ENCODE measurements at regions not wholly inside any gene's neighbourhood (a gene's known extent, or its start where the extent isn't known, plus 50 kb on each side); places are given as distances from the start of the nearest gene placed in this dataset.

DNA sequence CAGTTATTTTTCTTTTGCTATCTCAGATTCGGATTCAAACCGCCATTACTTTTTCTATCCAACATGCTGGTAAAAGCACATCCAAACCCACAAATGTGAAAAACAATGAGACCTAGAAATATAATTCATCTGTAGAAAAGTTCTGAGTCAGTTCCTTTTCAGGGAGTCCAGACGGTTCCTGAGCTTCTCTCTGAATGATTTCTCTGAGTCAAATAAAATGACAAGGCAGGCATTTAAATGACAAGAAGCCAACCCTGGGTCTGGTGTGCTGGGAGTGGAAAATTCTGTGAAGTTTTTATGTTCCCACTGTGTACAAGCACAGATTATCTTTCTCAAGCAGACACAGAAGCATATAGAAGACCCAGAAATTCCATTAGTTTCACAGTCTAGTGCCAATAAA, 96.3 kb upstream of the ANKRD1 start:
- H3K4me3 Mint-ChIP-seq = no peak overlapping the region
- peaks cover 4% of the 10 kb centered on the region for H3K4me1 Mint-ChIP-seq
- no peak overlapping the region for H3K27ac Mint-ChIP-seq
- peak; percentile 87 for ATAC-seq
- no peaks in the 10 kb centered on the region for H3K9me3 Mint-ChIP-seq
- H3K36me3 Mint-ChIP-seq = no peaks in the 10 kb centered on the region
- no peak for DNase-seq (ENCODE audit: low spot score in 2 of 2)

DNA sequence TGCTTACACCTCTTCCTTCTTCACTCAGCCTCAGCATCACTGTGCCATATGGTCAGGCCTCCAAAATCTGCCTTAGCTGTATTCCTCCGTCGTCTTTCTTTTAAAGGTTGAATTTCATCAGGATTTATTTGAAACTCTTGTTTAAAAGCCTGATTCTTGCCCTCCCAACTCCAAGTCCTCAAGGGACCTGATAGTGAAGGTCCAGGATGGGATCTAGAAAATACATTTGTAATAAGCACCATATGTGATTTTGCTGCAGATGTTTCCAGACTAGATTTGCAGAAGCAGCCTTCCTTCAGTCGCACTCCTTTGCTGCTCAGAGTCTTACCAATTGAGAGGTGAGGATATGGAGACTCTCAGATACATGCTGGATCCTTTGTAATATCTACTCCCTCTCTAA, 101.0 kb upstream of the ANKRD1 start:
- H3K4me1 Mint-ChIP-seq = no peaks in the 10 kb centered on the region
- no peak for DNase-seq (ENCODE audit: low spot score in 2 of 2)
- H3K36me3 Mint-ChIP-seq = no peaks in the 10 kb centered on the region
- ATAC-seq = no peak
- H3K4me3 Mint-ChIP-seq = no peak overlapping the region
- H3K27ac Mint-ChIP-seq = no peak overlapping the region
- H3K9me3 Mint-ChIP-seq = no peaks in the 10 kb centered on the region

DNA sequence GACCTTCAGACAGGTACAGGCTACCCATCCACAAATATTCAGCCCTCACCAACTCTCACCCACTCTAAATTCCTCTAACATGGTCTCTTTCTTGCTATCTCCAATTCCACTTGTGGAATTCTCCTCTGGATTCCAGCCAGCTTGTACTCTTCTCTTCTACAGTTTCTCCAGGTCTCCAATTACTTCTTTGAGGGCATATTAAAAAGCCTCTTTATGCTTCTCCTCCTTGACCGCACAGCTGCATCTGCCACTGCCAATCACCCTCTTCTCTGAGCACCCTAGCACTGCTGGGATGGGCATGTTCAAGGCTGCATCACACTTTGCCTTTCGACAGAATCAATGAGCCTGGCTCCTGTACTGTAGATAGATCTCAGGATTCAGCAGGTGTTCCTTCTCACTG, 101.5 kb upstream of the ANKRD1 start:
- H3K4me3 Mint-ChIP-seq = no peak overlapping the region
- DNase-seq (ENCODE audit: low spot score in 2 of 2) = no peak
- H3K9me3 Mint-ChIP-seq = no peaks in the 10 kb centered on the region
- ATAC-seq = no peak
- no peak overlapping the region for H3K27ac Mint-ChIP-seq
- H3K4me1 Mint-ChIP-seq = no peaks in the 10 kb centered on the region
- no peaks in the 10 kb centered on the region for H3K36me3 Mint-ChIP-seq

DNA sequence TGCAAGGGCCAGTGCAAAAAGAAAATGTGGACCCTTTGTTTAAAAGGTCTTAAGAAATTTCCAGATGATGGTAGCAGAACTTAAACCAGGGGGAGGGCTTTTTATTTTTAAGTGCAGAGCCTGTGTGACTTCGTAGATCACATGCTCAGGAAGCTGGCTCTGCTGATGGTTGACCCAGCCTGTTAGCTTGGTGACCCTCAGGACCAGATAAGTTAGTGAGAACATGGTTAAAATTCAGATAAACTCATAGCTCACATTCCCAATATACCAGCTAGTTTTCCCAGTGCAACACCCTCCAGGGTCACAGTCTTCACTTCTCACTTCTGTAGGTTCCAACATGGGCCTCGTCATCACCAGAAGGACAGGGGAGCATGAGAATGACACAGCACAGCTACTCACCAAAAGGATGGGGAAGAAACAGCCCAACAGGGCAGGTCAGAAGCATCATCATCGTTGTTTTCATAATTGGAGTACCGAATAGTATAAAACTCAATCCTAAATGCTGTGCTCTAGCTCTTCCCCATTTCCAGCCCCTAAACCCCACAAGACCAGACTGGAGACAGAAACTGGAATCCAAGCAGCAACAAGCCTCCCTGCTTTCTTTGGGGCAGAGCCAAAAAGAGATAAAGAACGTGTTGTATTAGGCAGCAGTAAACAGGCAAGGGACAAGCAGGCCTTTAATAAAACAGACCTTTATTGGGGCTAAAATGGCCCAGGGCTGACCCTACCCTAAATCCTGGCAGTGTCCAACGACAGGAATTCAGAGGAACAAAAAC, 102.2 kb upstream of the ANKRD1 start:
- Mint-ChIP-seq H3K4me1 (no peaks in the 10 kb centered on the region), H3K4me3 (no peak overlapping the region), H3K27ac (no peak overlapping the region), H3K36me3 (no peaks in the 10 kb centered on the region), H3K9me3 (no peaks in the 10 kb centered on the region)
- ATAC-seq (no peak), DNase-seq (ENCODE audit: low spot score in 2 of 2) (no peak)

DNA sequence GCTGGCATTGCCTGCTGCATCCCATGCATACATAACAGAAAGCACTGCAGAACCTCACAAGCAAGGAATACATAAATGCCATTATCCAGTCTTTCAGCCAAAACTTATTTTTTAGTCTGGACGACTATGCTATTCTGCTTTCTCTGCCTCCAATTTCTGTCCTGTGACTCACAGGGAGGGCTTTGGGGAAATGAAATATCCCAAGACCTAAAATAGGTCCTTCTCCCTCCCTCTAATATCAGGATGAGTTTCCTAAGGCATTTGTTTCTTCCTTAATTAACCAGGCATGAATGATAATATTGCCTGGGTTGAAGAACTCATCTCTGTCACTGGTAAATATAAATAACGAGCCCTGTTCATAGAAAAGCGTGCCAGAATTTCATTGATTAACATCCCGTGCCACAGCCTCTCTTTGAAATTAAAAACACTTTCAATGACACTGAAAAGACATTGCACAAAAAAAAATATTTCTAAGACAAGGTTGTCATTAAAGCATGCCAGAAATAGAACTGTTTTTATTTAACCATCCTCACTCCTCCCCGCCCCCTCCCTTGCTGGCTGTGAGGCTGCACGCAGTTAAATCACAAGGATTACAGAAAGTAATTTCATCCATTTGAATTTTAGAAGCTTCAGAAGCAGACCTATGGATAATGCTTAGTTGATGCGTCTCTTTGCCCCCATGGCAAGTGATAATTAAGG, 103.0 kb upstream of the ANKRD1 start:
- H3K36me3 Mint-ChIP-seq = no peaks in the 10 kb centered on the region
- ATAC-seq (no peak), DNase-seq (ENCODE audit: low spot score in 2 of 2) (no peak)
- no peak overlapping the region for H3K27ac Mint-ChIP-seq
- no peaks in the 10 kb centered on the region for H3K9me3 Mint-ChIP-seq
- H3K4me3 Mint-ChIP-seq = no peak overlapping the region
- H3K4me1 Mint-ChIP-seq = no peaks in the 10 kb centered on the region

DNA sequence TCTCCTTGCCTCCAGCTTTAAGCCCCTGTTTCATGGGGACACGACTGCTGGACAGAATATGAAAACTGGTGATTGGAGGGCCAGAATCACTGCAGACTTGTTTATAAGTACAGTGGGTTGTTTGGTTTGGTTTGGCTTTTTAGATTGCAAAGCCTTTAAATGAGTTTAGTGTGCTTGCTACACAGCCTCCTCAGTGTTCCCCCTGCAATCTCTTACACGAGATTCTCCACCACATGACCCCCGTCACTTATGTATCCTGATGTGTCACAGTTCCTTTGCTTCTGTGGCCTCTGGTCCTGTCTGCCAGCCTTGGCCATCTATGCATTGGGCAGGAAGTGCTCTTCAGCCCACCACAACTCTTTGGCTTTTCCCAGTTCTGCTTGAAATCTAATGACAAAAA, 103.7 kb upstream of the ANKRD1 start:
- DNase-seq (ENCODE audit: low spot score in 2 of 2) (no peak), ATAC-seq (no peak)
- Mint-ChIP-seq H3K4me1 (no peaks in the 10 kb centered on the region), H3K9me3 (no peaks in the 10 kb centered on the region), H3K36me3 (no peaks in the 10 kb centered on the region), H3K27ac (no peak overlapping the region), H3K4me3 (no peak overlapping the region)

DNA sequence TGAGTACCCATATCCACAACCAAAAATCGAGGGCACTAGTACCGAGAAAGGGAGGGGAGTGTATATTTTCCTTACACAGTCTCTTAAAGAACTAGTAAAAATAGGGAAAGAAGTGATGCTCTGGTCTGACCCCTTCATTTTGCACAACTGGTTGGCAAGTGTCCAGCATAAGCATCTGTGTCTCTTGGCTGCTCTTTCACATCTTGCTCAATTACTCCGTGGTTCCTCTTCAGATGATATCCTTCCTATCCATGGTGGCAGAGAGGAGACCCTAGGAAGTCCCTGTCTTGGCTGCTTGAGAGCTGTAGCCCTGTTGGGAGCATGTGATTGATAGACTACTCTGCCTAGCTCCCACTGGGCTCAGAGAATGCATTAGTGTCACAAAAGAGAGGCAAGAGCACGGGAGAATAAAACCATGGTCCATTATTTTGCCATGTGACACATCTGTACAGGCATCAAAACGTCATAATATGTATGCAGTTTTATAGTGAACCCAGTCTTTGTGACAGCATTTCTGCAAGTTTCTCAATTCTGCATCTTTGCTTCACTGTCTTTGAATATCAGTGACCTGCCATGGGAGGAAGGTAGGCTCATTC, 111.8 kb upstream of the ANKRD1 start:
- peak overlapping the region; percentile 71 for H3K27ac Mint-ChIP-seq
- peaks cover 17% of the 10 kb centered on the region for H3K4me1 Mint-ChIP-seq
- DNase-seq (ENCODE audit: low spot score in 2 of 2) = no peak
- peaks cover 3% of the 10 kb centered on the region for H3K9me3 Mint-ChIP-seq
- H3K36me3 Mint-ChIP-seq = no peaks in the 10 kb centered on the region
- ATAC-seq = no peak
- no peak overlapping the region for H3K4me3 Mint-ChIP-seq

DNA sequence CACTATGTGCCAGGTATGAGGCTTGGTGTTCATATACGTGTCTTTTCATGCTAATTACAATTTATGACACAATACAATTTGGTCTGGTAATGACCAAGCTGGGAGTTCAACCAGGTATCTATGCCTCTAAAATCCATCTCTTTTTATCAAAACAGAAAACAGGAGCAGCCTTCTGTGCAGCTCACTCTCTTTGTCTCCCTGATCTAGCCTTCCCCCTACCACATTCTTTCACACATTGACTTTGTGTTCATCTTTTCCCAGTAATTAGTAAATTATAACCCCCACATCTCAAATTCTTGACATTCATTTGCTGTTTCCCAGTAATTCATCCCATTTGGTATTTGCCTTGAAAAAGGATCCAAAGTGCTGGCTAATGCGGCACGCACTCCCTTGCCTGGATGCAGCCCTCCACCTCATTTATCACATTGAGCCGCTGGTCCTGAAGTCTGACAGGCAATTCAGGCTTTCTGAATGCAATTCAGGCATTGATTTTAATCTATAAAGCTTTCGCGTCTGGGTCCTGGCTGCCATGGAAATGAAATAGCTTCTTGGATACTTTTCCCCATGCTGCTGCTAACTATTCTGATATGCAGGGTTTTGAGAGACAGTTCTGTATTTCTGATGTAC, 112.5 kb upstream of the ANKRD1 start:
- Mint-ChIP-seq H3K36me3 (no peaks in the 10 kb centered on the region), H3K4me1 (peaks cover 17% of the 10 kb centered on the region), H3K4me3 (no peak overlapping the region), H3K9me3 (peaks cover 3% of the 10 kb centered on the region), H3K27ac (peak overlapping the region; percentile 71)
- no peak for DNase-seq (ENCODE audit: low spot score in 2 of 2)
- no peak for ATAC-seq

DNA sequence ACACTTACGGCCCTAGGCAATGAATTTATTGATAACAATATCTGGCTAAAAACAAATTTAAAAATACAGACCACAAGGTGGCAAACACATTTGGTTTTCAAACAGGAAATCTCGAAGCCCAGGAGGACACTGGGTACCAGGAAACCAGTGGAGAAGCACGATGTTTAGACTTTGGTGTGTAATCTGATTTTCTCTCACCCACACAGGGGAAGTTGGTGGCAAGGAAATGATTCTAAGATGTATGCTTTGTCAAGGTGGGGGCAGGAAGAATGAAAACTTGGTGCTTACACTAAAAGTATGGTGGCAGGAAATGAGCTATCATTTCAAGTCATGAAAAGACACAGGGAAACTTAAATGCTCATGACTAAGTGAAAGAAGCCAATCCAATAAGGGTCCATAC, 113.2 kb upstream of the ANKRD1 start:
- no peak for DNase-seq (ENCODE audit: low spot score in 2 of 2)

DNA sequence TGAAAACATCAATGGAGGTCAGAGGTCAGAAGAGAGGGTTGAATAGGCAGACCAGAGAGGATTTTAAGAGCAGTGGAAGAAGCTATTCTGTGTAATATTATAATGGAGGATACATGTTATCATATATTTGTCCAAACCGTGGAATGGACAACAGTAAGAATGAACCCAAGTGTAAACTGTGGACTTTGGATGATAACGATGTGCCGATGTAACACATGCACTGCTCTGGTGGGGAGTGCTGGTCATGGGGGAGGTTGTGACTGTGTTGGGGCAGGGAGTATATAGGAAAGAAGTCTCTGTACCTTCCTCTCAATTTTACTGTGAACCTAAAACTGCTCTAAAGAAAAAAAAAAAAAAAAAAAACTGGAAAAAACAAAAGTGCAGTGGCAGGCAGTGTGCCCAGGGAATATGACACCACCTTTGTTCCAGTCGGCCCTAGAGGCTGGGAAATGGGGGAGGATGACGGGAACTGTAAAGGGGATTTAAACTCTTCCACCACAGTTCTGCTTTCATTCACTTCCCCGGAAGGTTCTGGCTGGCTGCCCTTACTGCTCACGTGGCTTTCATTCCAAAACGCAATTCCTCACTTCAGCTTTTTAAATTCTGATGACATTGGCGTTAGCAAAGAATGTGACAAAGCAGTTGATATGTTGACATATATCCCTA, 113.7 kb upstream of the ANKRD1 start:
- Mint-ChIP-seq H3K27ac (peak overlapping the region; percentile 71), H3K36me3 (no peaks in the 10 kb centered on the region), H3K9me3 (peaks cover 3% of the 10 kb centered on the region), H3K4me3 (peak overlapping the region; percentile 5), H3K4me1 (peaks cover 17% of the 10 kb centered on the region)
- DNase-seq (ENCODE audit: low spot score in 2 of 2) (no peak), ATAC-seq (no peak)

More for the DNA sequence above, 113.2 kb upstream of the ANKRD1 start:
- H3K4me3 Mint-ChIP-seq = peak overlapping the region; percentile 5
- peak; percentile 93 for ATAC-seq
- peak overlapping the region; percentile 71 for H3K27ac Mint-ChIP-seq
- peaks cover 17% of the 10 kb centered on the region for H3K4me1 Mint-ChIP-seq
- peaks cover 3% of the 10 kb centered on the region for H3K9me3 Mint-ChIP-seq
- H3K36me3 Mint-ChIP-seq = no peaks in the 10 kb centered on the region

DNA sequence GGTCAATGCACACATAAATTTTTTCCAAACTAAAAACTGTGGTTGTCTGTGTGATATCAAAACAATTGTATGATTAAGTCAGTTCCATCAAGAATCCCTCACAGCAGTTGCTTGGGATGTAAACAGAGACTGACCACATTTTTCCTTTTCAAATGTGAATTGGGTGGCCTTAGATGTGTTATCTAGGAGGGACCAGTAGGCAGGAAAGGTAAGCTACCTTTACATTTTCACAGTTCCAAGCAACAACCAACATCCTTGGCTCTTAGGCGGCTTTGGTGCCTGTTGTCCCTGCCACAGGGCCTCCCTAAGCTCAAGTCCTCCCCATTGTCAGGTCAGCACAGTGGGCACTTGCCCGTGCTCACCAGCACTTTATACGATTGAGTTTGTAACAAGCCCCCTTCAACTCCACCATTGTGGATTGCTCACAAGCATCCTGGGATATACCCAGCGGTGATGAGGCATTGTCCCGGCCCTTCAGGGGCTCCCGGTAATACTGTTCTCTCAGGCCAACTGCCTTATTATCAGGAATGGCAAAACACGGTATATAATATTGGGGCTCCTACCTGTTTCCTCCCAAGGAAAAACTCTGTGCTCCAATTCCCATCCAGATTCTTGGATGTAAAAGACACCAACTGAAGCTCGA, 114.9 kb upstream of the ANKRD1 start:
- ATAC-seq = no peak
- H3K9me3 Mint-ChIP-seq = peaks cover 3% of the 10 kb centered on the region
- H3K27ac Mint-ChIP-seq = no peak overlapping the region
- DNase-seq (ENCODE audit: low spot score in 2 of 2) = no peak
- H3K36me3 Mint-ChIP-seq = no peaks in the 10 kb centered on the region
- peaks cover 17% of the 10 kb centered on the region for H3K4me1 Mint-ChIP-seq
- H3K4me3 Mint-ChIP-seq = no peak overlapping the region

DNA sequence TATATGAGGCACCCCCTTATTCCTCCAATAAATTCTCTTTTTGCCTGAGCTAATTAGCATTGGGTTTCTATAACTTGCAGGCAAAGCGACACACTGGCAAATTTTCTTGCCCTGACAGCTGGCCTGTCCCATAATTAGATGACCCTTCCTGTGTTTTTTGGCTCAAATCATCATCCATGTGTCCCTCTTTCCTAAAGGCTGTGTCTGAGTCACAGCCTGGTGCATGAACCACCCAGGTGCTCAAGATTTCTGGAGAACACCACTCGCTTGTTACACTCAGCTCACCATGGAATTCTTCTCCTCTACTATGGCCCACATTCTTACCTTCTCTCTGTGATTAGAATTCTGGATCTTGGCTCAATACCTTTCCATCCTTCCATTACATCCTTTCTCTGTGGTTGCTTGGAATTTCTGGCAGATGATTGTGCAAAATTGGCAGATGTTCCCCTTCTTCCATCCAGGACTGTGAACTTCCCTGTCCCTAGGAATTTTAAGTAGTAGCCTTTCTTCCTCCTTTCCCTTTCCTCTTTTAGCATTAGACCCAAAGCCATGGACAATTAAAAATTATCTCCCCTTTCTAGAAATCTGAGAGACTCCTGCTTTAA, 116.0 kb upstream of the ANKRD1 start:
- Mint-ChIP-seq H3K4me1 (peaks cover 17% of the 10 kb centered on the region), H3K4me3 (no peak overlapping the region), H3K36me3 (no peaks in the 10 kb centered on the region), H3K27ac (no peak overlapping the region), H3K9me3 (peaks cover 3% of the 10 kb centered on the region)
- ATAC-seq (no peak), DNase-seq (ENCODE audit: low spot score in 2 of 2) (no peak)

DNA sequence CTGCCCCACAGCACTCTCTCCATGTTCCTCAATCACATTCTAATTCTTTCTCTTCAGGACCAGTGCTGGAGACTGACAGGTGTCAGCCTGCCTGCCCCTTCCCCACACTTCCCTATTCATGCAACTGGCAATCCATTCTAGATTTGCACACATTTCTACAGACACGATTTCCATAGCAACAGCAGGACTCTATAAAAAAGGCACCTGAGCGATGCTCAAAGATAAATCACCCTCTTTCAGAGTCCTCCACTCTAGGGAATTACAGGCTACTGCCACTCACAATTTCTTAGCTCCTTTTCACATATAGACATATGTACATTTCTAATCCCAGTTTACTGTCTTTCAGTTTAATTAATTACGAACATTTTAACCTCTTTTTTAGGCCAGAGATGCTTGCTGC, 118.1 kb upstream of the ANKRD1 start:
- Mint-ChIP-seq H3K27ac (no peak overlapping the region), H3K4me3 (no peak overlapping the region), H3K9me3 (peaks cover 3% of the 10 kb centered on the region), H3K4me1 (peaks cover 8% of the 10 kb centered on the region), H3K36me3 (no peaks in the 10 kb centered on the region)
- ATAC-seq (no peak), DNase-seq (ENCODE audit: low spot score in 2 of 2) (no peak)

DNA sequence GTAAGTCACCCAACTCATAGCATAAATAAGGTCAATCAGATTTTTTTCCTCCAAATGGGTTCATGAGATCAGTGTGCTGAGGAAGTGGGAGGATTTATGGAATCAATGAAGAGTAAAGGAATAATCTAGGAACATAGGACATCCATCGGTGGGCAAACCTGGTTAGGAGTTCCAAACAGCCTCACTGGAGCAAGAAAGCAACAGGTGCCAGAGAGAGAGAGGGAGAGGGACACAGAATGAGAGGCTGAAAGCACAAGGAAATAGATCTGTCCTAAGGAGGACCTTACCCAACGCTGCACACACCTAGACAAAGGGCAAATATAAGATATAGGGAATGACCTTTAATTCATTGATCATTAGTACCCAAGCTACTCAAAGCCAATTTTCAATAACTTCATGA, 119.5 kb upstream of the ANKRD1 start:
- Mint-ChIP-seq H3K4me3 (no peak overlapping the region), H3K4me1 (no peaks in the 10 kb centered on the region), H3K27ac (no peak overlapping the region), H3K9me3 (no peaks in the 10 kb centered on the region), H3K36me3 (no peaks in the 10 kb centered on the region)
- ATAC-seq (no peak), DNase-seq (ENCODE audit: low spot score in 2 of 2) (no peak)

Measured in stimulated activated effector memory CD8-positive, alpha-beta T cell treated with anti-CD3 and anti-CD28 coated beads, Interleukin-12 subunit alpha, Interleukin-12 subunit beta, amount 100 ng/mL, for 72 hours (primary cell).